Lung (tissue), 11 donors: ENCODE measurements at regions not wholly inside any gene's neighbourhood (a gene's known extent, or its start where the extent isn't known, plus 50 kb on each side); places are given as distances from the start of the nearest gene placed in this dataset.

Experiments
- ATAC-seq: fragments of 200-7000 bp; cut with Tn5 transposase; one replicate; pipeline ENCODE4 v1.9.1; 2020; ENCODE audit warnings: moderate number of reproducible peaks; ENCODE audit not compliant: insufficient read depth, low FRiP score
- DNase-seq, 3 donors: peaks; one replicate each; pipeline ENCODE4 v3.0.0-alpha.2; 2013 to 2017
- H3K27ac ChIP-seq, 2 donors: one replicate each; pipeline ENCODE4 v1.5.1; 2013; ENCODE audit warnings: mild to moderate bottlenecking in 2 of 2, moderate library complexity in 2 of 2, control low read depth in 1 of 2, inconsistent platforms in 1 of 2, low read depth in 1 of 2, low read length in 1 of 2
- H3K27me3 ChIP-seq, 3 donors: one replicate each; pipeline ENCODE4 v1.5.1; 2013; ENCODE audit warnings: low read length in 2 of 3; ENCODE audit not compliant: control insufficient read depth in 3 of 3, insufficient read depth in 3 of 3
- H3K36me3 ChIP-seq, 4 donors: one replicate each; pipeline ENCODE4 v1.5.1; 2013; ENCODE audit warnings: low read length in 4 of 4, mild to moderate bottlenecking in 1 of 4, moderate library complexity in 1 of 4; ENCODE audit not compliant: control insufficient read depth in 4 of 4, insufficient read depth in 4 of 4
- H3K4me1 ChIP-seq, 5 donors: one replicate each; pipeline ENCODE4 v1.5.1; 2013; ENCODE audit warnings: low read length in 5 of 5, mild to moderate bottlenecking in 2 of 5, moderate library complexity in 1 of 5; ENCODE audit not compliant: control insufficient read depth in 5 of 5, insufficient read depth in 5 of 5
- H3K4me3 ChIP-seq: one replicate; pipeline ENCODE4 v1.5.1; 2013; ENCODE audit warnings: mild to moderate bottlenecking, control low read depth, moderate library complexity
- H3K9ac ChIP-seq, 2 donors: one replicate each; pipeline ENCODE4 v1.5.1; 2013; ENCODE audit warnings: low read length in 2 of 2, control low read depth in 1 of 2; ENCODE audit not compliant: insufficient read depth in 1 of 2
- H3K9me3 ChIP-seq, 4 donors: one replicate each; pipeline ENCODE4 v1.5.1; 2013; ENCODE audit warnings: low read length in 3 of 4, mild to moderate bottlenecking in 1 of 4, moderate library complexity in 1 of 4; ENCODE audit not compliant: control insufficient read depth in 4 of 4, insufficient read depth in 3 of 4
- WGBS, 2 donors: extraction: QIAGEN DNeasy Blood & Tissue Kit; methylation state at CpG; one replicate each; pipeline ENCODE4 v1.1.7; 2013; 5-methylcytosine and 5-hydroxymethylcytosine counted together
- TF ChIP-seq, protein P1 (sequence below): IDR thresholded peaks from 2 replicates; pipeline ENCODE4 v1.5.1; 2012; ENCODE audit warnings: mild to moderate bottlenecking; ENCODE audit errors: control extremely low read depth, extremely low read depth
- donor health status: control.
- donor health status: control.
- donor health status: Bipolar disorder and iron deficiency.
- donor health status: healthy.
- donor health status: DM: yes; HTN: yes; CAD: no.

DNA sequence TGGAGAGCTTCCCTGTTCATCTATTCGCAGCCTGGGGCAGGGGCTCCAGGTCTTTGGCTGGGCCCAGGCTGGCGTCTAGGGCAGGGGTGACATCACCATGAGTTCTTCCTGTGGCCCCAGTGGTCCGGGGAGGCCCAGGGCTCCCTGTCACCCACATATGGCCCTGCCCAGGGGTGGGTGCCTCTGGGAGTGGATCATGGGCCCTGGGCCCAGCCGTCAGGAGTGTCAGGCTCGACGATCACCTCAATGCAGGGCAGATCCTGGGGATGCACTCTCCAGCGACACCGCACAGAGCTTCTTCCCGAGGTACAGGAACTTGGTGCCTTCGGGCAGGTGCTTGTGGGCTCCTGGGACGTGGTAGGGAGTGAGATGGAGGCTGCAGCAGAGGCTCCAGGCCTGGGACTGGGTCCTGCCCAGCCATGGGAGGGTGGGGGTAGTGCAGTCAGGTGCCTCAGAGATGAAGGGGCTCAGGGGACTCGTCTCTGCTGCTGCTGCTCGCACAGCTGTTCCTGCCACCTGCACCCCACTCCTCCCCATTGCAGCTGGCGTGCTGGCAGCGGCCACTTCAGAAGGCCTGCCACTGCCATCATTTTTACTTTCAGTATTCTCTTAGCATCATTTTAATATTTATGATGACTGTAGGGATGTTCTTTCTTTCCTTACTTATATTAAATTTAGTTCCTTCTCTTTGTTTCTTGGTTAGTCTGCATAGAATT is 196.0 kb upstream of the VRK2 start:
- TF ChIP-seq, protein P1, sequence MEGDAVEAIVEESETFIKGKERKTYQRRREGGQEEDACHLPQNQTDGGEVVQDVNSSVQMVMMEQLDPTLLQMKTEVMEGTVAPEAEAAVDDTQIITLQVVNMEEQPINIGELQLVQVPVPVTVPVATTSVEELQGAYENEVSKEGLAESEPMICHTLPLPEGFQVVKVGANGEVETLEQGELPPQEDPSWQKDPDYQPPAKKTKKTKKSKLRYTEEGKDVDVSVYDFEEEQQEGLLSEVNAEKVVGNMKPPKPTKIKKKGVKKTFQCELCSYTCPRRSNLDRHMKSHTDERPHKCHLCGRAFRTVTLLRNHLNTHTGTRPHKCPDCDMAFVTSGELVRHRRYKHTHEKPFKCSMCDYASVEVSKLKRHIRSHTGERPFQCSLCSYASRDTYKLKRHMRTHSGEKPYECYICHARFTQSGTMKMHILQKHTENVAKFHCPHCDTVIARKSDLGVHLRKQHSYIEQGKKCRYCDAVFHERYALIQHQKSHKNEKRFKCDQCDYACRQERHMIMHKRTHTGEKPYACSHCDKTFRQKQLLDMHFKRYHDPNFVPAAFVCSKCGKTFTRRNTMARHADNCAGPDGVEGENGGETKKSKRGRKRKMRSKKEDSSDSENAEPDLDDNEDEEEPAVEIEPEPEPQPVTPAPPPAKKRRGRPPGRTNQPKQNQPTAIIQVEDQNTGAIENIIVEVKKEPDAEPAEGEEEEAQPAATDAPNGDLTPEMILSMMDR: no peak
- DNase-seq: no peak

DNA sequence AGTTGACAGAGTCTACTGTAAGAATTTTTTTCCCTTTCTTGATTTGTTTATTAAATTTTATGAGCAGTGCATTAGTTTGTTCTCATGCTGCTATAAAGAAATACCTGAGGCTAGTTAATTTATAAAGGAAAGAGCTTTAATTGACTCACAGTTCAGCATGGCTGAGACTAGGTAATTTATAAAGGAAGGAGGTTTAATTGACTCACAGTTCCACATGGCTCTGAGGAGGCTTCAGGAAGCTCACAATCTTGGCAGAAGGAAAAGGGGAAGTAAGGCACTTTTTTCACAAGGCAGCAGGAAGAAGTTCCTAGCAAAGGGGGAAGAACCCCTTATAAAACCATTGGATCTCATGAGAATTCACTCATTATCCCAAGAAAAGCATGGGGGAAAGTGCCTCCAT is 191.4 kb upstream of the VRK2 start:
- no peaks in the 10 kb centered on the region for H3K27me3 ChIP-seq
- no peak for DNase-seq
- H3K9me3 ChIP-seq: no peaks in the 10 kb centered on the region
- H3K4me3 ChIP-seq: no peak overlapping the region
- H3K27ac ChIP-seq: no peak overlapping the region
- no peak for ATAC-seq
- no peak overlapping the region for H3K9ac ChIP-seq
- no peaks in the 10 kb centered on the region for H3K36me3 ChIP-seq
- H3K4me1 ChIP-seq: no peaks in the 10 kb centered on the region
- TF ChIP-seq, protein P1: no peak

More for the DNA sequence above, 196.0 kb upstream of the VRK2 start:
- Histone ChIP-seq H3K4me3 (no peak overlapping the region), H3K27me3 (no peaks in the 10 kb centered on the region), H3K27ac (no peak overlapping the region), H3K9ac (no peak overlapping the region), H3K9me3 (peaks cover 0 to 7% (median 0%) of the 10 kb centered on the region in 4 donors), H3K4me1 (no peaks in the 10 kb centered on the region), H3K36me3 (no peaks in the 10 kb centered on the region)
- WGBS, 2 donors: 87 to 94% methylated on average over 15 of the region's 15 CpGs
- ATAC-seq: no peak

DNA sequence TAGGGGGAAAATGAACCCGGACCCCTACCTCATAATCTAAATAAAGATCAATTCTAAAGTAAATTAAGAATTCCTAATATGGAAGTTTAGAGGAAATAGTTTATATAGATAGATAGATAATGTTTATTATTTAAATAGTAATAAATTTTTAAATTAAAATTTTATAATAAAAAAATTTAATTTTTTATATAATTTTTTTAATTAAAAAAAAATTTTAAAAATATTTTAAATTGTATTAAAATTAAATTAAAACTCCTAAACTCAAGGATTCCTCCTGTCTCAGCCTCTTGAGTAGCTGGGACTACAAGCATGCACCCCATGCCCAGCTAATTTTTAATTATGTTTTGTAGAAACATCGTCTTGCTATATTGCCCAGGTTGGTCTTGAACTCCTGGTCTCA is 186.9 kb upstream of the VRK2 start:
- DNase-seq (no peak), ATAC-seq (no peak)
- TF ChIP-seq, protein P1: no peak
- WGBS, 2 donors: 92 to 98% methylated on average over 2 of the region's 2 CpGs
- Histone ChIP-seq H3K36me3 (no peaks in the 10 kb centered on the region), H3K9me3 (no peaks in the 10 kb centered on the region), H3K27ac (no peak overlapping the region), H3K9ac (no peak overlapping the region), H3K4me1 (no peaks in the 10 kb centered on the region), H3K4me3 (no peak overlapping the region), H3K27me3 (no peaks in the 10 kb centered on the region)

DNA sequence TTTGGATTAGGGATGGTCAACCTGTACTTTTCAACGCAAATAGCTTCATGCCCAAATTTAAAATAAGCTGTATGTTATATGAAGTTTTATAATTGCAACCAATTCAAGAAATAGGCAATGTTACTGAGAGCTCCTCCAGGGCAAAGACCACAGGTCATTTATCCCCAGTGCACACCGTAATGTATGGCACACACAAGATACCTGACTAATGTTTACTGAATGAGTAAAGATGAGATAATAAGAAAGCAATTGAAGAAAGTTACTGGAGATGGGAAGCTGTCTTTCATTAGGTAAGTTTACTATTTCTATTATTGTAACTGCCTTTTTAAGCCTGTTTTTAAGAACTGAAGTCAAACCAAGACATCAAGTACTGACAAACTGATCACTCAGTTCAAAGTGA is 184.5 kb upstream of the VRK2 start:
- no peaks in the 10 kb centered on the region for H3K27me3 ChIP-seq
- no peak overlapping the region for H3K27ac ChIP-seq
- TF ChIP-seq, protein P1: no peak
- no peak overlapping the region for H3K9ac ChIP-seq
- no peak for DNase-seq
- no peak overlapping the region for H3K4me3 ChIP-seq
- no peaks in the 10 kb centered on the region for H3K4me1 ChIP-seq
- ATAC-seq: no peak
- no peaks in the 10 kb centered on the region for H3K36me3 ChIP-seq
- no peaks in the 10 kb centered on the region for H3K9me3 ChIP-seq
- 88 to 98% methylated on average over 2 of the region's 2 CpGs for WGBS, 2 donors
